SU-DHL-6 (cell line): ENCODE measurements at regions not wholly inside any gene's neighbourhood (a gene's known extent, or its start where the extent isn't known, plus 50 kb on each side); places are given as distances from the start of the nearest gene placed in this dataset.
"Not testable (repeated sequence)": the region's sequence is repeated elsewhere in the genome, so short reads cannot be mapped to it uniquely, and the experiment has no call there.

Experiments
- H2AFZ ChIP-seq: fragments of 200-600 bp; sonication (generic); 2 replicates; pipeline ENCODE4 v1.6.1; 2014; ENCODE audit warnings: low read depth, mild to moderate bottlenecking, moderate library complexity, mixed read lengths, antibody characterized with exemption, low read length; ENCODE audit not compliant: severe bottlenecking
- H3F3A ChIP-seq: fragments of 200-600 bp; shearing (Covaris generic); 2 replicates; pipeline ENCODE4 v1.6.0; 2016; ENCODE audit warnings: antibody characterized with exemption, mild to moderate bottlenecking; ENCODE audit not compliant: insufficient read depth
- H3K27ac ChIP-seq: fragments of 200-600 bp; sonication (generic); 2 replicates; pipeline ENCODE4 v1.5.1; 2016; ENCODE audit warnings: low read depth, mild to moderate bottlenecking, low read length, moderate library complexity, mixed read lengths
- H3K27me3 ChIP-seq: fragments of 200-600 bp; sonication (generic), shearing (Covaris generic); 2 replicates; pipeline ENCODE4 v1.6.0; 2014; ENCODE audit warnings: mild to moderate bottlenecking, low read length
- H3K36me3 ChIP-seq: fragments of 200-600 bp; sonication (generic); 2 replicates; pipeline ENCODE4 v1.6.1; 2014; ENCODE audit warnings: mild to moderate bottlenecking, low read length, mixed read lengths
- H3K4me2 ChIP-seq: fragments of 300-600, 200-600 bp; shearing (Covaris generic), sonication (generic); 2 replicates; pipeline ENCODE4 v1.6.0; 2014; ENCODE audit warnings: low read length, low read depth, mild to moderate bottlenecking; ENCODE audit not compliant: poor library complexity, severe bottlenecking
- H3K4me3 ChIP-seq: fragments of 200-600 bp; sonication (generic); 2 replicates; pipeline ENCODE4 v1.5.1; 2014; ENCODE audit warnings: antibody characterized with exemption, low read length, mild to moderate bottlenecking, mixed read lengths; ENCODE audit not compliant: insufficient read depth, poor library complexity, severe bottlenecking
- H3K79me2 ChIP-seq: fragments of 200-600 bp; sonication (generic); 2 replicates; pipeline ENCODE4 v1.6.1; 2014; ENCODE audit warnings: mild to moderate bottlenecking, low read length, moderate library complexity; ENCODE audit not compliant: insufficient read depth
- H3K9ac ChIP-seq: fragments of 200-600 bp; sonication (generic); 2 replicates; pipeline ENCODE4 v1.7.0; 2014; ENCODE audit warnings: mild to moderate bottlenecking, low read length
- H3K9me2 ChIP-seq: fragments of 200-600 bp; sonication (generic); replicated peaks from 2 replicates; pipeline ENCODE4 v1.6.1; 2014; ENCODE audit warnings: low read length; ENCODE audit not compliant: insufficient read depth
- H3K9me3 ChIP-seq: fragments of 200-600 bp; sonication (generic); 2 replicates; pipeline ENCODE4 v1.6.1; 2014; ENCODE audit warnings: low read length, mixed read lengths; ENCODE audit not compliant: insufficient read depth
- H4K20me1 ChIP-seq: fragments of 200-600 bp; sonication (generic); 2 replicates; pipeline ENCODE4 v1.6.1; 2014; ENCODE audit warnings: low read depth, mild to moderate bottlenecking, antibody characterized with exemption, low read length, moderate library complexity, mixed read lengths
- EZH2phosphoT487 ChIP-seq: fragments of 200-600 bp; sonication (generic), shearing (Covaris generic); conservative IDR thresholded peaks from 2 replicates; pipeline ENCODE4 v1.6.1; 2018; ENCODE audit warnings: mild to moderate bottlenecking, antibody characterized with exemption, low read length, moderate library complexity, mixed read lengths
- TF ChIP-seq, protein P1 (sequence below): fragments of 200-600 bp; sonication (generic); IDR thresholded peaks from one replicate; pipeline ENCODE4 v1.5.1; 2017; ENCODE audit warnings: antibody characterized with exemption, mild to moderate bottlenecking, low read length, moderate library complexity; ENCODE audit not compliant: insufficient read depth, poor library complexity, severe bottlenecking

DNA sequence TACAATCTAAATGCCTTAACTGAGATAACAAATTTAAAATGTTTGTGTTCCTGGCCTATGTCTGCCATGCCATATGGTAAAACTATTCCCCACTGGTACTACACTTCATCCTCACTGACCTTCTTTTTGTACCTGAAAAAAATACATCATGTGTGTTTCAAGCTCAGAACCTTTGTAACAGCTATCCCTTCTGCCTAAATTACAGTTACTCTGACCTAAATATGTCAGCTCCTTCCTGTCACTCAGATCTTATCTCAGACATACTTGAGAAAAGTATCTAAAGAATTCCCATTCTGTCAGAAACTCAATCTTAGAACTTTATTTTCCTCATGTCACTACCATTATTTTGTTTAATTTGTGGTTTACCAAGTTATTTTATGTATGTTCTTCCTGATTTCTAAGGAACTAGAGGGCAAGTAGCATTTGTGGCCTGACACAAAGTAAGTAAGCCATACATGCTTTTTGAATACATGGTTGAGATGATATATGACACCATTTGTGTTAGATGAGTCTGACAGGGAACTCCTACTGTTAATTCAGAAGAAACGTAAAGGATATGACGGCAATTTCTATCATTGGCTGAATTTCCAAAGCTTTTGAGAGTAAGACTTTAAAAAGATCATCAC, 456.5 kb upstream of the NDST3 start:
- Histone ChIP-seq H3F3A (no peaks in the 10 kb centered on the region), H3K9me3 (no peaks in the 10 kb centered on the region), H3K9ac (no peak overlapping the region), H2AFZ (no peak overlapping the region), H3K4me2 (no peak overlapping the region), H3K79me2 (no peaks in the 10 kb centered on the region), H3K9me2 (no peaks in the 10 kb centered on the region), H3K36me3 (no peaks in the 10 kb centered on the region), H3K4me3 (no peak overlapping the region), H4K20me1 (no peaks in the 10 kb centered on the region), H3K27ac (no peak overlapping the region), H3K27me3 (no peaks in the 10 kb centered on the region)
- no peak for TF ChIP-seq EZH2phosphoT487
- TF ChIP-seq, protein P1, sequence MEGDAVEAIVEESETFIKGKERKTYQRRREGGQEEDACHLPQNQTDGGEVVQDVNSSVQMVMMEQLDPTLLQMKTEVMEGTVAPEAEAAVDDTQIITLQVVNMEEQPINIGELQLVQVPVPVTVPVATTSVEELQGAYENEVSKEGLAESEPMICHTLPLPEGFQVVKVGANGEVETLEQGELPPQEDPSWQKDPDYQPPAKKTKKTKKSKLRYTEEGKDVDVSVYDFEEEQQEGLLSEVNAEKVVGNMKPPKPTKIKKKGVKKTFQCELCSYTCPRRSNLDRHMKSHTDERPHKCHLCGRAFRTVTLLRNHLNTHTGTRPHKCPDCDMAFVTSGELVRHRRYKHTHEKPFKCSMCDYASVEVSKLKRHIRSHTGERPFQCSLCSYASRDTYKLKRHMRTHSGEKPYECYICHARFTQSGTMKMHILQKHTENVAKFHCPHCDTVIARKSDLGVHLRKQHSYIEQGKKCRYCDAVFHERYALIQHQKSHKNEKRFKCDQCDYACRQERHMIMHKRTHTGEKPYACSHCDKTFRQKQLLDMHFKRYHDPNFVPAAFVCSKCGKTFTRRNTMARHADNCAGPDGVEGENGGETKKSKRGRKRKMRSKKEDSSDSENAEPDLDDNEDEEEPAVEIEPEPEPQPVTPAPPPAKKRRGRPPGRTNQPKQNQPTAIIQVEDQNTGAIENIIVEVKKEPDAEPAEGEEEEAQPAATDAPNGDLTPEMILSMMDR = no peak

DNA sequence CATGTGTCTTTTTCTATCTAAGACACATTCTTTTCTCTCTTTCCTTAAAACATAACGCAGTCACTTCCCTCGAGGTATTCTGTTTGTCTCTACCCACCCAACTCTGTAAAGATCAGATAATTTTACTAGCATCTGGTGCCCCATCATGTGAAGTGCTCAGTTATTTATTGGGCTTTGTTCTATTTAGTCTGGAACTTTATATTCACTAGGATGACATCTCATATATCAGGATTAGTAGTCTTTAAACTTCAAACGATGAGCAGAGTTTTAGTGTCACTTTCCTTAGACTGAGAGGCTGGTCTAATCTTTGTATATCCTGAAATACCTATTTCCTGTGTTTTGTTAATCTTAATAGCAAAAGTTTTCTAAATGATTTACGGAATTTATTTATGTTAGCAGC, 445.5 kb upstream of the NDST3 start:
- Histone ChIP-seq H3K9ac (no peak overlapping the region), H3K79me2 (no peaks in the 10 kb centered on the region), H3K4me3 (no peak overlapping the region), H3K4me2 (no peak overlapping the region), H3K9me2 (no peaks in the 10 kb centered on the region), H3F3A (no peaks in the 10 kb centered on the region), H4K20me1 (no peaks in the 10 kb centered on the region), H3K36me3 (no peaks in the 10 kb centered on the region), H3K27me3 (no peaks in the 10 kb centered on the region), H3K27ac (no peak overlapping the region), H3K9me3 (no peaks in the 10 kb centered on the region), H2AFZ (no peak overlapping the region)
- TF ChIP-seq EZH2phosphoT487 = no peak
- TF ChIP-seq, protein P1 = no peak

DNA sequence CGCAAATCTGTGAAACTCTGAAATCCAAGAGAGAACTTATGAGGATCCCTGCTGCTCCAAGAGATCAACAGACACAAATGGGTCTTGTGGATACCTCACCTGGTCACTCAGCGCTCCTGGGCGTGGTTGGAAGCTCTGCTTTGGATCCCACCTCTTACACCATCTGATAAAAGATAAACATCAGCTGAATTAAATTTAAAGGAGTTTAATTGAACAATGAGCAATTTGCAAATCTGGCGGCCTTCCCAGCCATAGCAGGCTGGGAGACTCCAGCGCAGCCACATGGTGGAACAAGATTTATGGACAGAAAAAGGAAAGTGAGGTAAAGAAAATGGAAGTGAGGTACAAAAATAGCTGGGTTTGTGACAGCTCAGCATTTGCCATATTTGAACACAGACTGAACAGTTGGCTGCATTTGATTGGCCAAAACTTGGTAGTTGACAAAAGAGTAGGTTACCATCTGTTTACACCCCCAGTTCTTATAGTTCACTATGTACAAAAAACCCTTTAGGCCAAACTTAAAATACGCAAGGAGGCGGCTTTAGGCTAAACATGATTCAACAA, 437.3 kb upstream of the NDST3 start:
- Histone ChIP-seq H2AFZ (no peak overlapping the region), H3K9me2 (no peaks in the 10 kb centered on the region), H3K79me2 (no peaks in the 10 kb centered on the region)

DNA sequence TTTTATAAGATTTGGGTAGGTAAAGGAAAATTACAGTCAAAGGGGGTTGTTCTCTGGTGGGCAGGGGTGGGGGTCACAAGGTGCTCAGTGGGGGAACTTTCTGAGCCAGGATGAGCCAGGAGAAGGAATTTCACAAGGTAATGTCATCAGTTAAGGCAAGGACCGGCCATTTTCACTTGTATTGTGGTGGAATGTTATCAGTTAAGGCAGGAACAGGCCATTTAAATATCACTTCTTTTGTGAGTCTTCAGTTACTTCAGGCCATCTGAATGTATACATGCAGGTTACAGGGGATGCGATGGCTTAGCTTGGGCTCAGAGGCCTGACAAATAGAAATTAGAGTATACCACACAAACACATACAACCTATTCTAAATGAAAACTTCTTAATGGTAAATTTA, 434.9 kb upstream of the NDST3 start:
- H2AFZ ChIP-seq, H3F3A ChIP-seq, H3K27me3 ChIP-seq, H3K36me3 ChIP-seq, H4K20me1 ChIP-seq, H3K9me3 ChIP-seq, H3K4me3 ChIP-seq, H3K27ac ChIP-seq, H3K4me2 ChIP-seq, H3K9ac ChIP-seq, H3K79me2 ChIP-seq, H3K9me2 ChIP-seq: not testable (repeated sequence)

More for the DNA sequence above, 437.3 kb upstream of the NDST3 start:
- Histone ChIP-seq H3F3A (no peaks in the 10 kb centered on the region), H3K9me3 (no peaks in the 10 kb centered on the region), H3K27ac (no peak overlapping the region), H3K4me3 (no peak overlapping the region), H3K36me3 (no peaks in the 10 kb centered on the region), H3K9ac (no peak overlapping the region), H3K4me2 (no peak overlapping the region), H3K27me3 (no peaks in the 10 kb centered on the region), H4K20me1 (no peaks in the 10 kb centered on the region)
- no peak for TF ChIP-seq EZH2phosphoT487
- TF ChIP-seq, protein P1 = no peak

DNA sequence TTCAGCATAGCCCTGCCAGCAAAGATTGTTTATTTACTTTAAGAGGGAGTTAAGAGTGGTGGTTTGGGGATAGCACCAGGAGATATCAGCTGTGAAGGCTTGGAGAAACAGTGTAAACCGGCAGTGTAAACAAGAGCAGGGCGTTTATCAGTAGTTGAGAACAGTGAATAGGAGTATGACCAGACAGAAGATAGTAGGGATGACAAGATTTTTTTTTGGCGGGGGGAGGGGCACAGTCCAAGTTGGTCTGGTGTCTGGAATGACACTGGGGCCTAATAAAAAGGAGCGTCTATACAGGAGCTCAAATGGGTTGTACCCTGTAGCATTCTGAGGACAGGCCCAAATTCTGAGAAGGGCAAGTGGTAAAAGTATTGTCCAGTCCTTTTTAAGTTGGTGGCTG, 433.4 kb upstream of the NDST3 start:
- not testable (repeated sequence) for H3K4me2 ChIP-seq, H3F3A ChIP-seq, H3K27me3 ChIP-seq, H3K9me2 ChIP-seq, H3K27ac ChIP-seq, H4K20me1 ChIP-seq, H3K36me3 ChIP-seq, H3K9me3 ChIP-seq, H3K79me2 ChIP-seq, H2AFZ ChIP-seq, H3K4me3 ChIP-seq, H3K9ac ChIP-seq
